Peyer's patch (tissue), 4 donors: ENCODE measurements at regions not wholly inside any gene's neighbourhood (a gene's known extent, or its start where the extent isn't known, plus 50 kb on each side); places are given as distances from the start of the nearest gene placed in this dataset.

Experiments
- CTCF ChIP-seq, 6 experiments: fragments of 450-650 bp in 4 of 6; fragments of 200-600 bp in 2 of 6; sonication (generic) in 1 of 6; IDR thresholded peaks; one replicate each; pipeline ENCODE4 v1.5.1; 2017 to 2019; ENCODE audit warnings: antibody characterized with exemption in 6 of 6, mild to moderate bottlenecking in 3 of 6, moderate library complexity in 1 of 6
- POLR2A ChIP-seq, 2 donors: fragments of 450-650 bp; IDR thresholded peaks; one replicate each; pipeline ENCODE4 v1.5.1; 2017; ENCODE audit warnings: antibody characterized with exemption in 2 of 2, mild to moderate bottlenecking in 2 of 2, moderate library complexity in 2 of 2

- TF ChIP-seq POLR2A (IDR thresholded peaks at IDR 0.05): no peak
- no peak for TF ChIP-seq CTCF (IDR thresholded peaks at IDR 0.05)
Measured at GRCh38 chr5:36442796-36443195, 141.1 kb upstream of the RANBP3L start.
